GM23338 (cell line): ENCODE measurements at regions not wholly inside any gene's neighbourhood (a gene's known extent, or its start where the extent isn't known, plus 50 kb on each side); places are given as distances from the start of the nearest gene placed in this dataset.

ENCODE experiments used
- ATAC-seq: fragments of 200-7000 bp; cut with Tn5 transposase; 3 replicates; pipeline ENCODE4 v1.9.1; 2020
- DNase-seq: peaks from one replicate; pipeline ENCODE4 v3.0.0-alpha.2; 2015; ENCODE audit warnings: low spot score
- H2AFZ ChIP-seq: fragments of 200-600 bp; sonication (generic); 2 replicates; pipeline ENCODE4 v1.8.0; 2016; ENCODE audit warnings: antibody characterized with exemption, mild to moderate bottlenecking, moderate library complexity
- H3F3A ChIP-seq: fragments of 200-600 bp; sonication (generic); replicated peaks from 2 replicates; pipeline ENCODE4 v1.8.0; 2017; ENCODE audit warnings: antibody characterized with exemption, mixed run types, low read depth
- H3K27ac ChIP-seq: fragments of 200-600 bp; sonication (generic); 2 replicates; pipeline ENCODE4 v1.6.1; 2016; ENCODE audit warnings: low read depth
- H3K27me3 ChIP-seq: fragments of 200-600 bp; sonication (generic); 2 replicates; pipeline ENCODE4 v1.8.0; 2016; ENCODE audit warnings: mild to moderate bottlenecking, mixed run types, moderate library complexity; ENCODE audit not compliant: insufficient read depth
- H3K36me3 ChIP-seq: fragments of 200-600 bp; sonication (generic); 2 replicates; pipeline ENCODE4 v1.8.0; 2016; ENCODE audit warnings: mild to moderate bottlenecking; ENCODE audit not compliant: insufficient read depth
- H3K4me1 ChIP-seq: fragments of 200-600 bp; sonication (generic); 2 replicates; pipeline ENCODE4 v1.8.0; 2016; ENCODE audit warnings: mild to moderate bottlenecking, moderate library complexity; ENCODE audit not compliant: insufficient read depth
- H3K4me2 ChIP-seq: fragments of 200-600 bp; sonication (generic); 2 replicates; pipeline ENCODE4 v1.7.1; 2017; ENCODE audit warnings: mixed run types
- H3K4me3 ChIP-seq: fragments of 200-600 bp; sonication (generic); 2 replicates; pipeline ENCODE4 v1.6.1; 2016; ENCODE audit warnings: mixed run types
- H3K79me2 ChIP-seq: fragments of 200-600 bp; sonication (generic); replicated peaks from 2 replicates; pipeline ENCODE4 v1.8.0; 2017; ENCODE audit warnings: mild to moderate bottlenecking; ENCODE audit not compliant: insufficient read depth
- H3K9me2 ChIP-seq: fragments of 200-600 bp; sonication (generic); 2 replicates; pipeline ENCODE4 v1.8.0; 2017; ENCODE audit not compliant: insufficient read depth
- H4K20me1 ChIP-seq: fragments of 200-600 bp; sonication (generic); replicated peaks from 2 replicates; pipeline ENCODE4 v1.8.0; 2017; ENCODE audit warnings: mild to moderate bottlenecking; ENCODE audit not compliant: insufficient read depth
- H3K27ac Mint-ChIP-seq: 2 replicates; pipeline ENCODE4 v1.8.0; 2020; ENCODE audit warnings: inconsistent platforms, mild to moderate bottlenecking, moderate library complexity, mixed read lengths
- H3K27me3 Mint-ChIP-seq: 3 replicates; pipeline ENCODE4 v1.8.0; 2022; ENCODE audit warnings: low read depth, mild to moderate bottlenecking, moderate library complexity, mixed read lengths, inconsistent platforms; ENCODE audit not compliant: insufficient read depth, poor library complexity
- H3K36me3 Mint-ChIP-seq: 3 replicates; pipeline ENCODE4 v1.8.0; 2021; ENCODE audit warnings: low read depth, mild to moderate bottlenecking, inconsistent platforms, moderate library complexity, mixed read lengths
- H3K4me1 Mint-ChIP-seq: 3 replicates; pipeline ENCODE4 v1.8.0; 2020; ENCODE audit warnings: mild to moderate bottlenecking, inconsistent platforms, mixed read lengths
- H3K4me3 Mint-ChIP-seq: 3 replicates; pipeline ENCODE4 v1.8.0; 2021; ENCODE audit warnings: moderate library complexity, mild to moderate bottlenecking, inconsistent platforms, mixed read lengths
- H3K9me3 Mint-ChIP-seq: 3 replicates; pipeline ENCODE4 v1.8.0; 2020; ENCODE audit warnings: moderate library complexity, mild to moderate bottlenecking, inconsistent platforms, mixed read lengths
- CREB1 ChIP-seq: fragments of 250-450 bp; sonication (Bioruptor Pico); IDR thresholded peaks from 2 replicates; pipeline ENCODE4 v1.5.0; 2020; ENCODE audit warnings: low read depth, mild to moderate bottlenecking, moderate library complexity
- ETS1 ChIP-seq: IDR thresholded peaks from 2 replicates; pipeline ENCODE4 v1.6.1; 2016; ENCODE audit warnings: antibody characterized with exemption
- EZH2 ChIP-seq: fragments of 200-600 bp; sonication (generic); IDR thresholded peaks from one replicate; pipeline ENCODE4 v1.8.0; 2017; ENCODE audit warnings: antibody characterized with exemption, mild to moderate bottlenecking, low read depth; ENCODE audit not compliant: unreplicated experiment
- EZH2phosphoT487 ChIP-seq: fragments of 200-600 bp; sonication (generic); IDR thresholded peaks from one replicate; pipeline ENCODE4 v1.8.1; 2018; ENCODE audit warnings: antibody characterized with exemption; ENCODE audit not compliant: unreplicated experiment
- JUNB ChIP-seq: IDR thresholded peaks from one replicate; pipeline ENCODE4 v1.6.1; 2016; ENCODE audit warnings: antibody characterized with exemption; ENCODE audit not compliant: unreplicated experiment
- NANOG ChIP-seq: IDR thresholded peaks from 2 replicates; pipeline ENCODE4 v1.6.1; 2016; ENCODE audit warnings: antibody characterized with exemption, borderline replicate concordance
- POLR2AphosphoS5 ChIP-seq: IDR thresholded peaks from 2 replicates; pipeline ENCODE4 v1.6.1; 2016; ENCODE audit warnings: antibody characterized with exemption, low read depth
- REST ChIP-seq: IDR thresholded peaks from one replicate; pipeline ENCODE4 v1.6.1; 2018; ENCODE audit warnings: antibody characterized with exemption; ENCODE audit not compliant: unreplicated experiment
- STAT1 ChIP-seq: IDR thresholded peaks from one replicate; pipeline ENCODE4 v1.6.1; 2016; ENCODE audit warnings: antibody characterized with exemption; ENCODE audit not compliant: unreplicated experiment
- ZNF114 ChIP-seq: fragments of 250-450 bp; sonication (Bioruptor Pico); IDR thresholded peaks from 2 replicates; pipeline ENCODE4 v1.5.0; 2020; ENCODE audit warnings: mild to moderate bottlenecking, moderate library complexity
- ZNF331 ChIP-seq: fragments of 250-450 bp; sonication (Bioruptor Pico); IDR thresholded peaks from 2 replicates; pipeline ENCODE4 v1.5.0; 2020; ENCODE audit warnings: low read depth, mild to moderate bottlenecking, moderate library complexity
- ZNF462 ChIP-seq: fragments of 250-450 bp; sonication (Bioruptor Pico); IDR thresholded peaks from 2 replicates; pipeline ENCODE4 v1.5.0; 2020; ENCODE audit warnings: mild to moderate bottlenecking, moderate library complexity

- H3K9me3 Mint-ChIP-seq, result no peaks in the 10 kb centered on the region
- no peaks in the 10 kb centered on the region for H3K36me3 ChIP-seq
- no peaks in the 10 kb centered on the region; the same call in 1 of the 2 replicates for H3K9me2 ChIP-seq
- no peaks in the 10 kb centered on the region for H3K4me1 ChIP-seq
- H3K36me3 Mint-ChIP-seq, result no peaks in the 10 kb centered on the region
- H3K27ac Mint-ChIP-seq, result no peak overlapping the region
- no peaks in the 10 kb centered on the region for H3K4me1 Mint-ChIP-seq
- H3K4me2 ChIP-seq, result no peak overlapping the region
- H3F3A ChIP-seq, result no peaks in the 10 kb centered on the region
- no peak for DNase-seq
- TF ChIP-seq NANOG (no peak), EZH2phosphoT487 (no peak), ZNF114 (CRISPR knock-in tag) (no peak), REST (no peak), POLR2AphosphoS5 (no peak), STAT1 (no peak), CREB1 (no peak)
- H2AFZ ChIP-seq, result no peak overlapping the region
- no peak overlapping the region for H3K4me3 Mint-ChIP-seq
- ATAC-seq, result no peak
- H3K27me3 Mint-ChIP-seq, result no peaks in the 10 kb centered on the region
- H3K4me3 ChIP-seq, result no peak overlapping the region
- no peaks in the 10 kb centered on the region for H3K27me3 ChIP-seq
- H4K20me1 ChIP-seq, result no peaks in the 10 kb centered on the region
- H3K27ac ChIP-seq, result no peak overlapping the region
- no peaks in the 10 kb centered on the region for H3K79me2 ChIP-seq
Observed at GRCh38 chr5:53257806-53258373, 148.3 kb upstream of the MOCS2 start.

GRCh38 chr5:53259176-53259575, 149.6 kb upstream of the MOCS2 start:
- Histone ChIP-seq H3K27me3 (no peaks in the 10 kb centered on the region), H3K4me2 (no peak overlapping the region), H3F3A (no peaks in the 10 kb centered on the region), H3K36me3 (no peaks in the 10 kb centered on the region), H4K20me1 (no peaks in the 10 kb centered on the region), H3K4me1 (no peaks in the 10 kb centered on the region), H3K27ac (no peak overlapping the region), H3K9me2 (no peaks in the 10 kb centered on the region; the same call in 1 of the 2 replicates), H3K4me3 (no peak overlapping the region), H3K79me2 (no peaks in the 10 kb centered on the region), H2AFZ (no peak overlapping the region)
- no peaks in the 10 kb centered on the region for H3K9me3 Mint-ChIP-seq
- H3K27me3 Mint-ChIP-seq, result no peaks in the 10 kb centered on the region
- ATAC-seq, result no peak
- no peak overlapping the region for H3K4me3 Mint-ChIP-seq
- no peak overlapping the region for H3K27ac Mint-ChIP-seq
- H3K36me3 Mint-ChIP-seq, result no peaks in the 10 kb centered on the region
- DNase-seq, result no peak
- no peaks in the 10 kb centered on the region for H3K4me1 Mint-ChIP-seq
- TF ChIP-seq POLR2AphosphoS5, result no peak
- TF ChIP-seq ZNF462 (CRISPR knock-in tag), result no peak
- no peak for TF ChIP-seq EZH2phosphoT487
- TF ChIP-seq ZNF331 (CRISPR knock-in tag), result no peak
- no peak for TF ChIP-seq ETS1
- TF ChIP-seq NANOG, result no peak
- no peak for TF ChIP-seq STAT1
- no peak for TF ChIP-seq EZH2
- TF ChIP-seq JUNB, result no peak
- TF ChIP-seq CREB1, result no peak
